Urinary bladder (tissue), 3 donors: ENCODE measurements at regions not wholly inside any gene's neighbourhood (a gene's known extent, or its start where the extent isn't known, plus 50 kb on each side); places are given as distances from the start of the nearest gene placed in this dataset.

ENCODE experiments used
- DNase-seq: peaks from one replicate; pipeline ENCODE4 v3.0.0-alpha.2; 2015; ENCODE audit errors: extremely low spot score
- H3K27ac ChIP-seq: one replicate; pipeline ENCODE4 v1.5.1; 2013; ENCODE audit warnings: low read depth, mild to moderate bottlenecking, moderate library complexity
- H3K36me3 ChIP-seq: one replicate; pipeline ENCODE4 v1.6.1; 2013; ENCODE audit warnings: mild to moderate bottlenecking, moderate library complexity; ENCODE audit not compliant: insufficient read depth
- H3K4me1 ChIP-seq: one replicate; pipeline ENCODE4 v1.6.1; 2013; ENCODE audit warnings: mild to moderate bottlenecking, moderate library complexity; ENCODE audit not compliant: insufficient read depth
- H3K4me3 ChIP-seq: one replicate; pipeline ENCODE4 v1.5.1; 2013; ENCODE audit warnings: low read depth, low read length
- WGBS: extraction: QIAGEN DNeasy Blood & Tissue Kit; methylation state at CpG from one replicate; pipeline ENCODE4 v1.1.7; 2013; 5-methylcytosine and 5-hydroxymethylcytosine counted together
- donor health status: healthy with polysubstance abuse.
- donor health status: healthy.

DNA sequence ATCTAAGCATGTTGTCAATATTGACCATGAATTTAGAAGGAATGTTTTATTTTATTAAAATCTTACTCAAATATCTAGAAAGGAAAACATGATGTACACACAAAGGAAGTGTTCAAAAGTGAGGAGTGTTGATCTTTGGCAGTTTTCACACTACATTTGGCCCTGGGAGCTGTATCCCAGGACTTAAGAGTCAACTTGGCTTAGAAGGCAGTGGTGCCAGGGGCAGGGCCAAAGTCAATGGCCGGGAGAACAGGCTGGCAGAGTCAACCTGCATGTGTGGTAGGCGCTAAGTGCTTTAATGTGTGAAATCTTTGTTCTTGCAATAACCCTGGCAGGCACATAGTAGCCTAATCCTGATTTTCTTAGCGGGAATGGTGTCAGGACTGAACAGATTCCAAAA, 228.4 kb downstream of the TENT4A start:
- Histone ChIP-seq H3K4me1 (no peaks in the 10 kb centered on the region), H3K36me3 (no peaks in the 10 kb centered on the region), H3K4me3 (no peak overlapping the region), H3K27ac (no peak overlapping the region)
- WGBS = 71% methylated on average over 3 of the region's 3 CpGs
- DNase-seq = no peak

DNA sequence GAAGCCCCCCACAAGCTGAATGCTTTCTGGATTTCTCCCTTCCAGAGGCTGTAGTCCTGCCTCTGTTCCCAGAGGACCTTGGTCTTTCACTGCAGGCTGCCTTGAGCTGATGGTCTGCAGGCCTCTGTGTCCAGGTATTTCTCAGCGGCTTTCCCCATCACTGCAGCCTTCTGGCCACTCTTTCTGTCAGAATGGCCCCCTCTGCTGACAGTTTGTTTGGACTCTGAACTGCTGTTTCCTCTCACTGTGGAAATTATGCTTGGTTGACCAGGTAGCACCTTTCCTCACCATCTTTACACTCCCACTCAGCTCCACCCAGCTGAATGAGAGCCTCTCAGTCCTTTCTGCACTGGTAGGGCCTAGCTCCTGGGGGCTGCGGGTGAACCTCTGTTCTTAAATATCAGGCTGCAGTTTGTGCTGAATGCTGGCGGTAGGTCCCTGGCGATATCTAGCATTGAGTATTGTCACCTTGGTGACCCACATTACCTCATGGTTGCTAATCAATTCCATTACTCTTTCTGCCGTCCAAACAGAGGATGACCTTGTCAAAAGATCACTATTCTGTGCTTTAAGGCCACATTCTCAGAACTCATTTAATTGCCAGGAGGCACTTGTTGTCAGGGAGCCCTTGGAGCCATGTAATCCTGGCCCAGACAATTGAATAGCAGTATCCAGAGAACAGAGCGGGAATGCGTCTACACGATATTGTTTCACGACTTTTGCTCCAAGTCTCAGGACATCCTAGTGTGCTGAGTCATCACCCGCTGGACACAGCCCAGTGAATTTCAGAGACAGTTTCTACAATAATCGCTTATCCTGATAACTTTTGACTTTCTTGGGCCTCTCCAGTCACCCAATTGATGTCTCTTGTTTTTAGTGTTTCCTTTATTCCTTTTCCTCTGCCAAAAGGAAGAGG, 230.2 kb downstream of the TENT4A start:
- 88% methylated on average over 11 of the region's 11 CpGs for WGBS
- H3K4me3 ChIP-seq = no peak overlapping the region
- DNase-seq = no peak
- H3K27ac ChIP-seq = no peak overlapping the region
- no peaks in the 10 kb centered on the region for H3K4me1 ChIP-seq
- no peaks in the 10 kb centered on the region for H3K36me3 ChIP-seq

DNA sequence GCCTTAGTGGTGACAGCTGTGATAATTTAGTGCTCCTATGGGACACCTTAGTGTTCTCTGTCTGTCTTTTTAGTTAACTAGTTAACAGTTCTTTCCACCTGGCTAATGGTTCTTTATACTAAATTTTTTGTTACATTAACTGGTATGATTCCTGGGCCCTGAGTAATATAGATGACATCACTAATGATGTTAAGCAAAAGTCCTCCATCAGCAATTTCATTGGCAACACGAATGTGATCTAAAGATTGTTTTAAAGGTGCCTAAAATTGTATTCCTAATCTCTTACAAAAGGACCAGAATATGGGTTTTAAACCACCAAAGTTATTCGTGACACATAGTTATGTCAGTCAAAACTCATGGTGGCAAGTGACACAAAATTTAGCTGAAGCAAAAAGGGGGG, 235.3 kb downstream of the TENT4A start:
- no peak overlapping the region for H3K27ac ChIP-seq
- 57% methylated on average over 2 of the region's 2 CpGs for WGBS
- no peak for DNase-seq
- no peaks in the 10 kb centered on the region for H3K4me1 ChIP-seq
- no peaks in the 10 kb centered on the region for H3K36me3 ChIP-seq
- H3K4me3 ChIP-seq = no peak overlapping the region

DNA sequence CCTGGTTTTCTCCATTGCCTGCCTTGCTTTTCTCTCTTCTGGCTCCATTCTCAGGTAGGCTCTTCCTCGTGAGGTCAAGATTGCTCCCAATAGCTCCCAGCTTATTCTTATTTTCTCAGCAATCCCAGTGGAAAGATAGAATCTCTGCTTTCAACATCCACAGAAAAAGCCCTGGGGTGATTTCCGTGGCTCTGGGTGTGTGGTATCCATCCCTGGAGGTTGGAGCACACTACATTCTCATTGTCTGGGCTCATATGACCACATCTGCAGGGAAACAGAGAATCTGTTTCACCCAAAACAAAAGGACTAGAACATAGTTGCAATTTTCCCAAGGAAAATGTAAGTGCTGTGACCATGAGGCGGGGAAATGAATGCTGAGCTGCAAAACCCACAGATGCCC, 236.0 kb downstream of the TENT4A start:
- Histone ChIP-seq H3K4me1 (no peaks in the 10 kb centered on the region), H3K27ac (no peak overlapping the region), H3K36me3 (no peaks in the 10 kb centered on the region), H3K4me3 (no peak overlapping the region)
- no peak for DNase-seq
- WGBS = 71% methylated on average over 3 of the region's 3 CpGs

DNA sequence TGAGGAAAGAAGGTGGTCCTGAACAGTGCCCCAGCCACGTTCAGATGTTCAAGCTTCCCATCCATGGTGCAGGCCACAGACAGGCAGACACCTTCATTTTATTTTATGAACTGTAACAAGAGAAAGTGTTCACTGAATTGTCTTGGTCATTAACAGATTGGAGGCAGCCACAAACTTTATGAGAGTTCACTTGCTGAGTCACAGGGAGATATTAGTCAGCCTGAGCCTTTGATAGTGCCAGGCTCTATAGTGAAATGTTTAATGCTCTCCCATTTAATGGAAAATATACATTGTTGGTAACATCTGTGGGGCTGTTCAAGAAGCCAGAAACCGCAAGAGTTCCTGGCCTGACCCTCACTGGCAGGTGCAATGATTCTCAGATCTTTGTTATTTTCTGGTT, 237.0 kb downstream of the TENT4A start:
- 47% methylated on average over 2 of the region's 2 CpGs for WGBS
- Histone ChIP-seq H3K4me3 (no peak overlapping the region), H3K4me1 (no peaks in the 10 kb centered on the region), H3K36me3 (no peaks in the 10 kb centered on the region), H3K27ac (no peak overlapping the region)
- no peak for DNase-seq

DNA sequence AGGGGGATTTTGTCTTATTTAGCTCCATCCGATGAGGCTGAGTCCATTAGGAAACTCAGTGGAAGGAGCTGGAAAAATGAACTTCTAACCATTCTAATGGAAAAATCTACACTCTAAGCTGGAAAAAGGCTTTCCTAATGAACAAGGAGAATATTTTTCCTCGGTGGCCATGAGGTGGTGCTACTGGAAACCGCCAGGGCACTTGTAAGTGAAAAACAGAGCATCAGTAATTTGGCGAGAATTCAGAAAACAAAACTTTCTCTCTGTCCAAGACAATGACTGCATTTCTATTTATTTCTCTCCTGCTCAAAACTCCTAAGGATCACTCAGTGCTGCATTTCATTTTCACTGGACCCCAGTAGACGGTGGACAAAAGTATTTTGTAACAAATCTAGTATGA, 237.6 kb downstream of the TENT4A start:
- Histone ChIP-seq H3K36me3 (no peaks in the 10 kb centered on the region), H3K4me1 (no peaks in the 10 kb centered on the region), H3K27ac (no peak overlapping the region), H3K4me3 (no peak overlapping the region)
- WGBS = 54% methylated on average over 5 of the region's 5 CpGs
- DNase-seq = no peak

DNA sequence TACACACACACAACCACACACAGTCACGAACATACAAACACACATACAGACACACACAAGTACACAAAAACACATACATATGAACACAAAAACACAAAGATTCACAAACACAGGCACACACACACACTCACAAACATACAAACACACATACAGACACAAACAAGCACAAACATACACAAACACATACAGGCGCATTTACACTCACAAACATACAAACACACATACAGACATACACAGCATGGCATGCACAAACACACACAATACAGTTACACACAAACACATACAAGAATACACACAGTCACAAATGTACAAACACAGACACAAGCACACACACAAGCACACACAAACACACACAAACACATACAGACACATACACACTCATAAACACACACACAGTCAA, 247.9 kb downstream of the TENT4A start:
- no peaks in the 10 kb centered on the region for H3K4me1 ChIP-seq
- no peak overlapping the region for H3K4me3 ChIP-seq
- 89% methylated on average over 2 of the region's 2 CpGs for WGBS

DNA sequence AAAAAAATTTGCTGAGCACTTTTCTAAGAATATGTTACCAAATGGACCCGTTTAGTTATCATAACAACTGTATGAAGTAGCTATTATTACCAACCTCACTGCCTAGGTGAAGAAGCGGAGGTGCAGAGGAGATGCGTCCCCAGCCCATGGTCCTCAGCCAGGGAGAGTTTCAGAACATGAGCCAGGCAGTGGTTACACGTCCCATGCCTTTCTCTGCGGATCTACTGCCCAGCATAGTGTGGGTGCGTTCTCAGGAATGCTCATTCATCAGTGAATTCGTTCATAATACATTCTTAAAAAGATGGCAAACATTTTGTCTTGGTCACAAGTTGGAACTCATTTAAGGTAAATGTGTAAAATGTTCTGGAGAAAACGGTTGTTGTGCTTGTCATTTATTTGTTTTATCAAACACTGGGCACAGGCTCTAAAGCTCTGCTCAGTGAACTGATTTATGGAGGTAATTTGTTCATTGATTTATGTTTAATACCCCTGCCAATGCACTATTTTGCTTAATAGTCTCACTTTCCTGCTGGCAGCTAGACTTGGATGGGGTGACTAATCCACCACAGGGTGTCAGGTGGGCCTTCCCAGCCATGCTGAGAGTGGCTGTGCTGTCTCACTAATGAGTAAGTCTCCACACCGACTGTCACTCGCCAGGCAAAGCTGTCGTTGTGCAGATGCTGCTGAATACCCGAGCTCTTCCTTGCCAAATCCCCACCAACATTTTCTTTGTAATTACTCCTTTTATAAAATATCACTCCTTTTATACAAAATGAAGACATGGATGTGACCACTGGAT, 248.8 kb downstream of the TENT4A start:
- WGBS = 67% methylated on average over 12 of the region's 12 CpGs
- no peak for DNase-seq
- Histone ChIP-seq H3K27ac (no peak overlapping the region), H3K36me3 (no peaks in the 10 kb centered on the region), H3K4me1 (no peaks in the 10 kb centered on the region), H3K4me3 (no peak overlapping the region)

More for the DNA sequence above, 247.9 kb downstream of the TENT4A start:
- no peaks in the 10 kb centered on the region for H3K36me3 ChIP-seq
- DNase-seq = no peak
- no peak overlapping the region for H3K27ac ChIP-seq

DNA sequence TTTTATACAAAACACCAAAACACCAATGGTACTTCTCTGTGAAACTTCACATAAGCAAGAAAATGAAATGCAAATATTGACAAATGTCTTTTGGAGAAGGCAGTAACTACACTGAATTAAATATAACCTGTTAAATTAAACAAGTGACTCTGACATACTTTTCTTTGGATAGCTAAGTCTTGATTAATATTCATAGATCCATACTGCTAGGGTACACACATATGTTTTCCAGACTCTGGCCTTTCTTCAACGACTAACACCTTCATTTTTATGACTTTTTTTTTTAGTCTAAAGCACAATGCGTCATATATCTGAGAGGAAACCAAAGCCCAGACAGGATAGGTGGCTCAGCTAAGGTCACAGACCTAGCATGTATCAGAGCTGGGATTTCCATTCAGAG, 263.7 kb downstream of the TENT4A start:
- H3K27ac ChIP-seq = no peak overlapping the region
- no peak overlapping the region for H3K4me3 ChIP-seq
- no peak for DNase-seq
- no peaks in the 10 kb centered on the region for H3K36me3 ChIP-seq
- WGBS = 52% methylated on average over 2 of the region's 2 CpGs
- H3K4me1 ChIP-seq = no peaks in the 10 kb centered on the region

DNA sequence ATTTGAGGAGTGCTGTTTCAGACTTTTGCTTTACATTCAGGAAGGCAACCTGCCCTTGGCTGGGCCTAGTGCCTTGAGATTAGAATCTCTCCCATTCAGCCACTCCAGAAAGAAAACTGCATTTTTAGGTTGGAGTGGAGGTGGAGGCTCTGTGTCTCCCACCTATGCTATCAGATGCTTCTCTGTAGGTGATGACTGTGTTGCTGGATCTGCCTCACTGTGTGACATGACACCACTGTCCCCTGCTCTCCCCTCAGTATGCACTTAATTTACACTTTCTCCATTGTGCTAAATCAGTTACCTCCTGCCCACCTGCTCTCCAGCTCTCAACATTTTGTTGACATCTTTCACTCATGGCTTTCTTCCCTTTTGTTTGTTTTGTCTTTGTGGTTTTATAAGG, 265.8 kb downstream of the TENT4A start:
- Histone ChIP-seq H3K4me3 (no peak overlapping the region), H3K4me1 (no peaks in the 10 kb centered on the region), H3K27ac (no peak overlapping the region), H3K36me3 (no peaks in the 10 kb centered on the region)
- DNase-seq = no peak

DNA sequence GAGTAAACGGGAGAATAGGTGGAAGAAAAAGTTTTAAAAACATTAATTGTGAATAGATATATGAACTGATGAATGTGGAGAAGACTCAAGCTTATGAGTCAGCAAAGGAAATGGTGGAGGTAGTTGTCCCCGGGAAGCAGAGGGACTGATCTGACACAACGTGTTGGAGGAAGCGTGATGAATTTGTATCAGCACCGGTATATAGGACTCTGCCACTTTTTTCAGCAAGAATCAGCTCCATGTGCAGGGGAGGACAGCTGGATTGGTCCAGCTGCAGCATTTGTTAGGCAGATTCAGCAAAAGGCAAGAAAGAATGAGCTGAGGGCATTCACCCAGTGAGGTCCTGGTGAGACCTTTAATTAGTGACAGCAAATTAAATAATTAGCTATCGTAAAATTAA, 276.0 kb downstream of the TENT4A start:
- no peaks in the 10 kb centered on the region for H3K4me1 ChIP-seq
- no peak for DNase-seq
- H3K36me3 ChIP-seq = no peaks in the 10 kb centered on the region
- WGBS = 65% methylated on average over 6 of the region's 6 CpGs
- H3K4me3 ChIP-seq = no peak overlapping the region
- no peak overlapping the region for H3K27ac ChIP-seq

DNA sequence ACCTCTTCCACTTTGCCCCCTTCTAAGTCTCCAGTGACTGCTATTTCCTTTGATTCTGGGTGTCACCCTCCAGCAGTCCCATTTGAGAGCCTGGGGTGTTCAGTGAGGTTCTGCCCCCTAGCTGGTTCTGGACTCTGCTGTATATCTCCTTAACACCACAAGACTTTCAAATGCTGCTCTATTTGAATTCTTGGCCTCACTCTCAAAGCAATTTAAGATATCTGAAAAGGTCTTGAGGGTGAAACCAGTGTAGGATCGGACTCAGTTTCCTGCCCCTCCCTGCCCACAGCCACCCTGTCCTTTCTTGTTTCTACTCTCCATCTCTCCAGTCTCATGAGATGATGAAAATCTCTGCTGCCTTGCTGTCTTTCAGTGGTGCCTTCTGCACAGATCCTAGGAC, 280.9 kb downstream of the TENT4A start:
- 80% methylated on average over 1 of the region's 1 CpG for WGBS
- Histone ChIP-seq H3K36me3 (no peaks in the 10 kb centered on the region), H3K4me1 (no peaks in the 10 kb centered on the region), H3K27ac (no peak overlapping the region), H3K4me3 (no peak overlapping the region)
- no peak for DNase-seq

DNA sequence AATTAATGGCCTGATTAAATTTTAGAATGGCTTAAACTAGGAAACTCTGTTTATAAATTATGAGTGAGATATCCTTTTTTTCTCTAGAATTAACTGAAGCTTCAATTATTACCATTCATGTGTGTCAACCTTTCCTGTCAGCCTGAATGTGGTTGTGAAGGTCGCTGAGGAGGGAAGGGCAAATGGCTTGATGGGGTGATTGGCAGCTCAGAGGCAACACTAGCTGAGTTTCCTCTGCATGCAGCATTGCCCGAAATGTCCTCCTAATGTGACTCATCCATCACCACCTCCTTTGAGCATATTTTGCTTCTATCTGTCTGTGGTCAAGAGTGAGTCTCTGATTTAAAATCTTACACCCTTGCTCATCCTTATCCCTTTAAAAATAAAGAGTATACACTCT, 281.9 kb downstream of the TENT4A start:
- no peaks in the 10 kb centered on the region for H3K4me1 ChIP-seq
- H3K27ac ChIP-seq = no peak overlapping the region
- no peak for DNase-seq
- no peak overlapping the region for H3K4me3 ChIP-seq
- WGBS = 60% methylated on average over 2 of the region's 2 CpGs
- no peaks in the 10 kb centered on the region for H3K36me3 ChIP-seq

DNA sequence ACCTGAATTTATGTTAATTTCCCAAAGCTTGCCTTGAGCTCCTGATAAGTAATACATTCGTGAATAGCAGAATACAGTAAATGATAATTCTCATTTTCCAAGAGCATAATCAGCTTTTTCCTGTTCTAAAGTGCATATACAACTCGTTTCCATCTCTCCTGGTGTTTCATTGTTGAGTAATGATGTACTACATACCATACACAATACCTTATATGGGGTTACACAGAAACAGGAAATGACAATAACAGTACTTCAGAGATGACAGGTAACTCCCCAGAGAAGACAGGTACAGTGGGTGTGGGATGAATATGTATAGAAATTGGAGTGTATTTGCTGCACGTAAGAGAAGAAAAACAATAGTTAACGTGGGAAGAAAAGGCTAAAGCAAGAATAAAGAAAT, 287.1 kb downstream of the TENT4A start:
- H3K4me1 ChIP-seq = no peaks in the 10 kb centered on the region
- H3K27ac ChIP-seq = no peak overlapping the region
- H3K36me3 ChIP-seq = no peaks in the 10 kb centered on the region
- H3K4me3 ChIP-seq = no peak overlapping the region
- 55% methylated on average over 4 of the region's 4 CpGs for WGBS
- DNase-seq = no peak
